K562 (cell line): ENCODE measurements at regions not wholly inside any gene's neighbourhood (a gene's known extent, or its start where the extent isn't known, plus 50 kb on each side); places are given as distances from the start of the nearest gene placed in this dataset.

Experiments used
- CTCF ChIP-seq, 3 experiments: IDR thresholded peaks in 2 of 3; conservative IDR thresholded peaks in 1 of 3; 2 replicates each; pipeline ENCODE4 v1.5.1; 2011 to 2012; ENCODE audit warnings: low read length in 3 of 3, mild to moderate bottlenecking in 3 of 3, control low read depth in 2 of 3, improper control_type of control experiment in 1 of 3, inconsistent platforms in 1 of 3, low read depth in 1 of 3, mixed read lengths in 1 of 3, moderate library complexity in 1 of 3; ENCODE audit not compliant: insufficient read depth in 2 of 3
- MCM2 ChIP-seq: fragments of 450-650 bp; IDR thresholded peaks from 2 replicates; pipeline ENCODE4 v1.6.1; 2017; ENCODE audit warnings: low read depth, mild to moderate bottlenecking
- MNT ChIP-seq, 2 experiments: fragments of 450-650 bp; conservative IDR thresholded peaks; 2 replicates each; pipeline ENCODE4 v1.6.1; 2017; ENCODE audit warnings: mild to moderate bottlenecking in 2 of 2, moderate library complexity in 2 of 2
- REST ChIP-seq, 2 experiments: fragments of 450-650 bp; formaldehyde crosslinking in 1 of 2; IDR thresholded peaks; 2 replicates each; pipeline versions ENCODE4 v1.4.0 to v1.6.1; 2014 to 2020; ENCODE audit warnings: mild to moderate bottlenecking in 2 of 2, borderline replicate concordance in 1 of 2, low read depth in 1 of 2
- TEAD2 ChIP-seq: fragments of 450-650 bp; IDR thresholded peaks from 2 replicates; pipeline ENCODE4 v1.6.1; 2016; ENCODE audit warnings: missing genetic modification characterization, control low read depth, missing compliant biosample characterization

- TF ChIP-seq CTCF (IDR thresholded peaks at IDR 0.05 in 2 of 3, conservative IDR thresholded peaks at IDR 0.05 in 1 of 3; ENCODE audit: insufficient read depth in 2 of 3, low read depth in 1 of 3, low read length in 3 of 3): peak in 1 of 3 experiments; percentile 18; a peak in 2 of 6 replicates
- no peak for TF ChIP-seq MCM2
- no peak for TF ChIP-seq REST (IDR thresholded peaks at IDR 0.05; ENCODE audit: borderline replicate concordance)
- no peak for TF ChIP-seq REST (CRISPR knock-in tag; IDR thresholded peaks at IDR 0.05; ENCODE audit: low read depth)
- no peak for TF ChIP-seq MNT (conservative IDR thresholded peaks at IDR 0.05)
- no peak for TF ChIP-seq TEAD2 (tag)
Observed at GRCh38 chr19:32264568-32264967, 80.8 kb upstream of the ZNF507 start.
